Adrenal gland (tissue), 5 donors: ENCODE measurements at regions not wholly inside any gene's neighbourhood (a gene's known extent, or its start where the extent isn't known, plus 50 kb on each side); places are given as distances from the start of the nearest gene placed in this dataset.

ENCODE experiments used
- CTCF ChIP-seq, 6 experiments: fragments of 450-650 bp in 4 of 6; fragments of 200-600 bp in 2 of 6; sonication (generic) in 1 of 6; IDR thresholded peaks; 1 replicate in 5 of 6; 2 replicates in 1 of 6; pipeline versions ENCODE4 v1.5.1 to v1.8.0; 2016 to 2021; ENCODE audit warnings: antibody characterized with exemption in 6 of 6, mild to moderate bottlenecking in 2 of 6, moderate library complexity in 1 of 6
- POLR2A ChIP-seq, 2 donors: fragments of 450-650 bp; IDR thresholded peaks; one replicate each; pipeline ENCODE4 v1.6.1; 2017; ENCODE audit warnings: antibody characterized with exemption in 2 of 2, mild to moderate bottlenecking in 2 of 2, moderate library complexity in 1 of 2
- donor health status: DM: no; HTN: no; CAD: no.

- TF ChIP-seq CTCF (IDR thresholded peaks at IDR 0.05): no peak
- TF ChIP-seq POLR2A (IDR thresholded peaks at IDR 0.05): no peak
These were observed 840.6 kb downstream of the TRAM1L1 start for GRCh38 chr4:116244771-116245170.
